ENCODE measurements at regions not wholly inside any gene's neighbourhood (a gene's known extent, or its start where the extent isn't known, plus 50 kb on each side); places are given as distances from the start of the nearest gene placed in this dataset.

DNA sequence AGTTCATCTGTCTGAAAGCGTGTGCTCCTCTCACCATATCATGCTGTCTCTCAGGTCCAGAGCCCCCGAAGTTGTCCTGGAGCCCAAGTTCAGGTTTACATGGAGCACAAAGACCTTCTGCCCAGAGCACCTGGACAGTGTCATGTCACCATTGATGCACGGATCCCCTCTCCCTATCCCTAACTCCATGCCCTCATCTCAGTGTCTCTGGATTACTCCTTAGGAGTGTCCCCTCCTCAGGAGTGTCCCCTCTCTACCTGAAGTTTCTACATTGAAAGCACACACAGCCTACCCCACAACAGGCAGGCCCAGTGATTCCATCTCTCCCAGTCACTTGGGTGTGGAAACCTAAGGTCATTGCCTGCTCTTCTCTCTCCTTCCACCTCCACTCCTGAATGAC, 144.1 kb upstream of the NCKAP5 start:
- Histone ChIP-seq H3K36me3 (ENCODE audit: control insufficient read depth, insufficient read depth, low read length) (no peaks in the 10 kb centered on the region), H3K27me3 (ENCODE audit: control insufficient read depth, insufficient read depth, low read length) (no peaks in the 10 kb centered on the region), H3K4me3 (ENCODE audit: low read depth, low read length) (no peak overlapping the region)
- FAIRE-seq (no peak), DNase-seq (ENCODE audit: low read depth) (no peak)
- TF ChIP-seq, protein P1, sequence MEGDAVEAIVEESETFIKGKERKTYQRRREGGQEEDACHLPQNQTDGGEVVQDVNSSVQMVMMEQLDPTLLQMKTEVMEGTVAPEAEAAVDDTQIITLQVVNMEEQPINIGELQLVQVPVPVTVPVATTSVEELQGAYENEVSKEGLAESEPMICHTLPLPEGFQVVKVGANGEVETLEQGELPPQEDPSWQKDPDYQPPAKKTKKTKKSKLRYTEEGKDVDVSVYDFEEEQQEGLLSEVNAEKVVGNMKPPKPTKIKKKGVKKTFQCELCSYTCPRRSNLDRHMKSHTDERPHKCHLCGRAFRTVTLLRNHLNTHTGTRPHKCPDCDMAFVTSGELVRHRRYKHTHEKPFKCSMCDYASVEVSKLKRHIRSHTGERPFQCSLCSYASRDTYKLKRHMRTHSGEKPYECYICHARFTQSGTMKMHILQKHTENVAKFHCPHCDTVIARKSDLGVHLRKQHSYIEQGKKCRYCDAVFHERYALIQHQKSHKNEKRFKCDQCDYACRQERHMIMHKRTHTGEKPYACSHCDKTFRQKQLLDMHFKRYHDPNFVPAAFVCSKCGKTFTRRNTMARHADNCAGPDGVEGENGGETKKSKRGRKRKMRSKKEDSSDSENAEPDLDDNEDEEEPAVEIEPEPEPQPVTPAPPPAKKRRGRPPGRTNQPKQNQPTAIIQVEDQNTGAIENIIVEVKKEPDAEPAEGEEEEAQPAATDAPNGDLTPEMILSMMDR (IDR thresholded peaks at IDR 0.05; ENCODE audit: insufficient read depth, low read length, severe bottlenecking), result no peak

- TF ChIP-seq, protein P1 (IDR thresholded peaks at IDR 0.05; ENCODE audit: insufficient read depth, low read length, severe bottlenecking), result no peak
- DNase-seq (ENCODE audit: low read depth), result peak; percentile 30
Observed at GRCh38 chr2:133713049-133713580, 144.9 kb upstream of the NCKAP5 start.

GRCh38 chr2:133716166-133716565, 147.9 kb upstream of the NCKAP5 start:
- Histone ChIP-seq H3K36me3 (ENCODE audit: control insufficient read depth, insufficient read depth, low read length) (no peaks in the 10 kb centered on the region), H3K4me3 (ENCODE audit: low read depth, low read length) (no peak overlapping the region), H3K27me3 (ENCODE audit: control insufficient read depth, insufficient read depth, low read length) (no peaks in the 10 kb centered on the region)
- TF ChIP-seq, protein P1 (IDR thresholded peaks at IDR 0.05; ENCODE audit: insufficient read depth, low read length, severe bottlenecking), result no peak
- FAIRE-seq, result no peak
- DNase-seq (ENCODE audit: low read depth), result no peak

More at GRCh38 chr2:133713049-133713580, 144.9 kb upstream of the NCKAP5 start:
- Histone ChIP-seq H3K27me3 (ENCODE audit: control insufficient read depth, insufficient read depth, low read length) (no peaks in the 10 kb centered on the region), H3K36me3 (ENCODE audit: control insufficient read depth, insufficient read depth, low read length) (no peaks in the 10 kb centered on the region), H3K4me3 (ENCODE audit: low read depth, low read length) (no peak overlapping the region)
- no peak for FAIRE-seq

- no peak for DNase-seq (ENCODE audit: low read depth)
- no peak for FAIRE-seq
- Histone ChIP-seq H3K4me3 (ENCODE audit: low read depth, low read length) (no peak overlapping the region), H3K36me3 (ENCODE audit: control insufficient read depth, insufficient read depth, low read length) (no peaks in the 10 kb centered on the region), H3K27me3 (ENCODE audit: control insufficient read depth, insufficient read depth, low read length) (no peaks in the 10 kb centered on the region)
- TF ChIP-seq, protein P1 (IDR thresholded peaks at IDR 0.05; ENCODE audit: insufficient read depth, low read length, severe bottlenecking), result no peak
Observed at GRCh38 chr2:133717497-133717896, 149.2 kb upstream of the NCKAP5 start.

- DNase-seq (ENCODE audit: low read depth) (peak; percentile 15), FAIRE-seq (no peak)
- TF ChIP-seq, protein P1 (IDR thresholded peaks at IDR 0.05; ENCODE audit: insufficient read depth, low read length, severe bottlenecking), result no peak
- Histone ChIP-seq H3K36me3 (ENCODE audit: control insufficient read depth, insufficient read depth, low read length) (no peaks in the 10 kb centered on the region), H3K27me3 (ENCODE audit: control insufficient read depth, insufficient read depth, low read length) (no peaks in the 10 kb centered on the region), H3K4me3 (ENCODE audit: low read depth, low read length) (no peak overlapping the region)
Observed at GRCh38 chr2:133718688-133719201, 150.5 kb upstream of the NCKAP5 start.

GRCh38 chr2:133720429-133720828, 152.2 kb upstream of the NCKAP5 start:
- no peaks in the 10 kb centered on the region for H3K36me3 ChIP-seq (ENCODE audit: control insufficient read depth, insufficient read depth, low read length)
- no peak for FAIRE-seq
- no peak for DNase-seq (ENCODE audit: low read depth)
- H3K27me3 ChIP-seq (ENCODE audit: control insufficient read depth, insufficient read depth, low read length), result no peaks in the 10 kb centered on the region
- no peak overlapping the region for H3K4me3 ChIP-seq (ENCODE audit: low read depth, low read length)
- TF ChIP-seq, protein P1 (IDR thresholded peaks at IDR 0.05; ENCODE audit: insufficient read depth, low read length, severe bottlenecking), result no peak

Measured in bronchial epithelial cell (primary cell).